Cardiac muscle cell (in vitro differentiated cells and primary cell): ENCODE measurements at regions not wholly inside any gene's neighbourhood (a gene's known extent, or its start where the extent isn't known, plus 50 kb on each side); places are given as distances from the start of the nearest gene placed in this dataset.
"Not testable (repeated sequence)": the region's sequence is repeated elsewhere in the genome, so short reads cannot be mapped to it uniquely, and the experiment has no call there.

Experiments used
- DNase-seq, 2 donors: peaks; one replicate each; pipeline versions ENCODE4 v3.0.0 to v3.0.0-alpha.2; 2010 to 2017; ENCODE audit warnings: low read depth in 1 of 2, low spot score in 1 of 2
- H3K27ac ChIP-seq: fragments of 200-600 bp; sonication (generic); 2 replicates; pipeline ENCODE4 v1.5.1; 2016
- H3K27me3 ChIP-seq: fragments of 200-600 bp; sonication (generic); 2 replicates; pipeline ENCODE4 v1.6.0; 2016; ENCODE audit warnings: control low read depth
- H3K36me3 ChIP-seq: fragments of 200-600 bp; sonication (generic); 2 replicates; pipeline ENCODE4 v1.5.1; 2016; ENCODE audit warnings: control low read depth
- H3K4me1 ChIP-seq: fragments of 200-600 bp; sonication (generic); 2 replicates; pipeline ENCODE4 v1.8.1; 2017; ENCODE audit warnings: low read depth, mild to moderate bottlenecking, mixed run types
- H3K4me3 ChIP-seq: fragments of 200-600 bp; sonication (generic); 2 replicates; pipeline ENCODE4 v1.5.1; 2016; ENCODE audit warnings: mild to moderate bottlenecking
- H3K9me3 ChIP-seq: fragments of 200-600 bp; sonication (generic); 2 replicates; pipeline ENCODE4 v1.5.1; 2017; ENCODE audit warnings: low read depth, mild to moderate bottlenecking, control low read depth
- CTCF ChIP-seq: IDR thresholded peaks from 2 replicates; pipeline ENCODE4 v1.5.1; 2012; ENCODE audit warnings: low read depth, mild to moderate bottlenecking, low read length

DNA sequence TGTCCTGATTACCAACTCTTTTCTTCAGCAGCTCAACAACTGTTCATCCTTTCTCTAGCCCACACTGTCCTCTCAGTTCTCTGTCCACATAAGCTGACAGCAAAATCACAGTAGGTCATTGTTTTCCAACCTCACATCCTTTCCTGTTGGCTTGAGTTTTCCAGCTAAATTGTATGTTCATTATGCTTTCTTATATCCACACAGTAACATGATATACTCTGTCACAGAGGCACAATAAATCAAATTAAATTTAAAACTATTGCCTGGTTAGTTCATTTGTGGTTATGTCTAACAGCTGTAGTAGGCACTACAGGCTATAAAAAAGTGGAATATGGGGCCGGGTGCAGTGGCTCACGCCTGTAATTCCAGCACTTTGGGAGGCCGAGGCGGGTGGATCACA lies 179.9 kb downstream of the ETAA1 start:
- Histone ChIP-seq H3K4me3 (no peak overlapping the region), H3K4me1 (no peaks in the 10 kb centered on the region), H3K36me3 (no peaks in the 10 kb centered on the region), H3K9me3 (no peaks in the 10 kb centered on the region), H3K27ac (no peak overlapping the region), H3K27me3 (no peaks in the 10 kb centered on the region)
- DNase-seq: no peak
- TF ChIP-seq CTCF: no peak

DNA sequence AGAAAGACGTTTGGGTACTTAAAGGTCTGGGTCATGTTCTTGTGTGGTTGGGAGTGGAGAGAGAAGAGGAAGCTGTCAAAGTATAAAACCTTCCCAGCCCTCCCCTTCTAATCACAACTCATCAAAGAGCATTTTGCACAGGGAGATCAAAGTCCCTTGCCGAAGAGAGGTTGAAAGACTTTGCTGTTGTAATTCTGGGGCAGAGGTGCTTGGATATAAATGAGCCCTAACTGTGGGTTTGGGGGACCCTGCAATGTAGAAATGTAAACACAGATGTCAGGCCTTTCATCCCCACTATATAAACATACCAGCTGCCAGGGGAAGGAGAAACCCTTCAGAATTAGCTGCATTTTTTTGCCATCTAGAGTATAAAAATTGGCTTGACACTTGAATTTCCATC lies 182.1 kb downstream of the ETAA1 start:
- Histone ChIP-seq H3K9me3 (no peaks in the 10 kb centered on the region), H3K4me1 (no peaks in the 10 kb centered on the region), H3K27me3 (no peaks in the 10 kb centered on the region), H3K36me3 (no peaks in the 10 kb centered on the region), H3K4me3 (no peak overlapping the region), H3K27ac (no peak overlapping the region)
- no peak for DNase-seq
- TF ChIP-seq CTCF: no peak

DNA sequence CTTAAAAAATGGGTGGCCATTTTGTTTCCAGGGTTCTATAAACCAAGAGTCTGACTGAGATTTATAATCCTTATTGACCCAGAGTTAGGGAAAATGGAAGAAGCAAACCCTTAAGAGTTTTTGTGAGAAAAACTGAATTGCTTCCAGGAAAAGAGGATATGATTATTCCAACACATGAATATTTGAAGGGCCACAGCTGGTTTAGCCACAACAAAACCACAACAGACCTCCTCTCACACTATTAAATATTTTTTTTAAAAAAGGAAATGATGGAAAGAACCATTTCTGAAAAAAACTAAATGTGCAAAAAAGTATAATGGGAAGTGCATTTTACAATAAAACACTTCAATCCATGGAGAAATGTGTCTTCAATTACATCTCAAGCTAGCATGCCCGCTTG lies 182.7 kb downstream of the ETAA1 start:
- Histone ChIP-seq H3K4me1 (no peaks in the 10 kb centered on the region), H3K36me3 (no peaks in the 10 kb centered on the region), H3K27me3 (no peaks in the 10 kb centered on the region), H3K27ac (no peak overlapping the region), H3K9me3 (no peaks in the 10 kb centered on the region), H3K4me3 (no peak overlapping the region)
- DNase-seq: peak in 1 of 2 donors; percentile 44
- no peak for TF ChIP-seq CTCF

- H3K36me3 ChIP-seq: no peaks in the 10 kb centered on the region
- H3K27me3 ChIP-seq: no peaks in the 10 kb centered on the region
- TF ChIP-seq CTCF: no peak
- H3K9me3 ChIP-seq: no peaks in the 10 kb centered on the region
- no peak for DNase-seq
- no peaks in the 10 kb centered on the region for H3K4me1 ChIP-seq
- no peak overlapping the region for H3K27ac ChIP-seq
- H3K4me3 ChIP-seq: no peak overlapping the region
Observed at GRCh38 chr2:67581751-67582150, 184.6 kb downstream of the ETAA1 start.

DNA sequence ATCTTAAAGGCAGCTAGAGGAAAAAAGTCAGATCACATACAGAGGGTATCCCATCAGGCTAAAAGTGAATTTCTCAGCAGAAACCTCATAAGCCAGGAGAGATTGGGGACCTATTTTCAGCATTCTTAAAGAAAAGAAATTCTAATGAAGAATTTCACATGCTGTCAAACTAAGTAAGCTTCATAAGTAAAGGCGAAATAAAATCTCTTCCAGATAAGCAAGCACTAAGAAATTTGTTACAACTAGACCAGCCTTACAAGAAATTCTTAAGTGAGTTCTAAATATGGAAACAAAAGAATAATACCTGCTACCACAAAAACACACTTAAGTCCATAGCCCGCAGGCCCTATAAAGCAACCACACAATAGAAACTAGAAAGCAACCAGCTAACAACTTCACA lies 186.1 kb downstream of the ETAA1 start:
- TF ChIP-seq CTCF: no peak
- DNase-seq: no peak
- no peaks in the 10 kb centered on the region for H3K36me3 ChIP-seq

DNA sequence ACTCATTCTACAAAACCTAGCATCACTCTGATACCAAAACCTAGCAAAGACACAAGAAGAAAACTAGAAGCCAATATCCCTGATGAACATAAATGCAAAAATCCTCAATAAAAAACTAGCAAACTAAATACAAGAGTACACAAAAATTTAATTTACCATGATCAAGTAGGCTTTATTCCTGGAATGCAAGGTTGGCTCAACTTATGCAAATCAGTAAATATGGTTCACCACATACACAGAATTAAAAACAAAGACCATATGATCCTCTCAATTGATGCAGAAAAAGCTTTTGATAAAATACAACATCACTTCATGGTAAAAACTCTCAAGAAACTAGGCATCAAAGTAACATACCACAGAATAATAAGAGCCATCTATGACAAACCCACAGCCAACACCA lies 188.3 kb downstream of the ETAA1 start:
- Histone ChIP-seq H3K27ac (no peak overlapping the region), H3K36me3 (no peaks in the 10 kb centered on the region), H3K4me1 (no peaks in the 10 kb centered on the region), H3K9me3 (no peaks in the 10 kb centered on the region), H3K4me3 (no peak overlapping the region), H3K27me3 (no peaks in the 10 kb centered on the region)
- DNase-seq: no peak
- TF ChIP-seq CTCF: no peak

More for the DNA sequence above, 186.1 kb downstream of the ETAA1 start:
- Histone ChIP-seq H3K4me1 (no peaks in the 10 kb centered on the region), H3K4me3 (no peak overlapping the region), H3K9me3 (no peaks in the 10 kb centered on the region), H3K27me3 (no peaks in the 10 kb centered on the region), H3K27ac (no peak overlapping the region)

GRCh38 chr2:67589121-67589520 lies 192.0 kb downstream of the ETAA1 start:
- DNase-seq, H3K4me1 ChIP-seq, H3K27me3 ChIP-seq, H3K9me3 ChIP-seq, H3K36me3 ChIP-seq, H3K27ac ChIP-seq, H3K4me3 ChIP-seq: not testable (repeated sequence)

DNA sequence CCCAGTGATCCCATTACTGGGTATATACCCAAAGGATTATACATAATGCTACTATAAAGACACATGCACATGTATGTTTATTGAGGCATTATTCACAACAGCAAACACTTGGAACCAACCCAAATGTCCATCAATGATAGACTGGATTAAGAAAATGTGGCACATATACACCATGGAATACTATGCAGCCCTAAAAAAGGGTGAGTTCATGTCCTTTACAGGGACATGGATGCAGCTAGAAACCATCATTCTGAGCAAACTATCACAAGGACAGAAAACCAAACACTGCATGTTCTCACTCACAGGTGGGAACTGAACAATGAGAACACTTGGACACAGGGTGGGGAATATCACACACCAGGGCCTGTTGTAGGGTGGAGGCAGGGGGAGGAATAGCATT lies 197.4 kb downstream of the ETAA1 start:
- not testable (repeated sequence) for H3K27me3 ChIP-seq, H3K9me3 ChIP-seq, H3K27ac ChIP-seq, DNase-seq, H3K4me1 ChIP-seq, H3K36me3 ChIP-seq, H3K4me3 ChIP-seq
